ENCODE measurements at regions not wholly inside any gene's neighbourhood (a gene's known extent, or its start where the extent isn't known, plus 50 kb on each side); places are given as distances from the start of the nearest gene placed in this dataset.

DNA sequence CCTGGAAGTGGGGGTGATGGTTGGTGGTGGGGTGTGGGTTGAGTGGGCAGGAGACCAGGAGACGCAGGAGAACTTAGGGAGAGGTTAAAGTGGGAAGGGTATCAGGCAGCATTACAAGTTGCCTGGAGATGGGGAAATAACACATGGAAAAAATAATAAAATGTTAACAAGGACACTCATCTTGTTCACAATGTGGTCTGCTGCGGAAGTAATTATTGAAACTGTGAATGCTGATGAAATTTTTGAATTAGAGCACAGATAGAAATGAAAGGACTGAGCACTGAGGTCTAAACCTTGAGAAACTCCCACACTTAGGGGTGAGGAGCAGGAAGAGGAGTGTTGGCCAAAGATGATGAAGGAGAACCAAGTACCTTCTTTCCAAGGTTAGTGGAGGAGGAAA lies 346.0 kb upstream of the PLET1 start:
- H3K27ac Mint-ChIP-seq, result peak overlapping the region; percentile 54

DNA sequence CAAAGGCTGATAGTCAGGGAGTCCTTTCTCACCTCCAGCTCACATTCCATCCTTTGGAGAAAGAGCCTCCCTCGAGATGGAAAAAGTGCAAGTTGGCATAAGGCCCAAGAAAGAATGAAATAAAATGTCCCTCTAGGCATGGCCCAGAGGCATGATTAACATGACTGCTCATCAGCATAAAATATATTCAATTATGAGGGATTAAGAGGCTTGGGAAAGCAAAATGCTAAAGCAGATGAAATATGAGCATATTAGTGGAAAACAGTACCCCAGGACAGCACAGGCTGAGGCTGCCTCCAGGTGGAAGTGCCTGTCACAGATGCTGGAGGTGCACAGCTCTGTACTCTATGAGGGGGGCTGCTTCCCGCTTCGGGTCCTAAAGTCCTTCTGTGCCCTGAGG lies 347.8 kb upstream of the PLET1 start:
- Mint-ChIP-seq H3K4me1 (peaks cover 88% of the 10 kb centered on the region), H3K27ac (peak overlapping the region; percentile 88), H3K4me3 (no peak overlapping the region)

More for the DNA sequence above, 346.0 kb upstream of the PLET1 start:
- peaks cover 86% of the 10 kb centered on the region for H3K4me1 Mint-ChIP-seq
- DNase-seq (ENCODE audit: low spot score in 2 of 2, unreplicated experiment in 2 of 2), result no peak
- H3K4me3 Mint-ChIP-seq, result no peak overlapping the region
- no peaks in the 10 kb centered on the region for H3K36me3 Mint-ChIP-seq
- no peaks in the 10 kb centered on the region for H3K9me3 Mint-ChIP-seq
- TF ChIP-seq, protein P1, sequence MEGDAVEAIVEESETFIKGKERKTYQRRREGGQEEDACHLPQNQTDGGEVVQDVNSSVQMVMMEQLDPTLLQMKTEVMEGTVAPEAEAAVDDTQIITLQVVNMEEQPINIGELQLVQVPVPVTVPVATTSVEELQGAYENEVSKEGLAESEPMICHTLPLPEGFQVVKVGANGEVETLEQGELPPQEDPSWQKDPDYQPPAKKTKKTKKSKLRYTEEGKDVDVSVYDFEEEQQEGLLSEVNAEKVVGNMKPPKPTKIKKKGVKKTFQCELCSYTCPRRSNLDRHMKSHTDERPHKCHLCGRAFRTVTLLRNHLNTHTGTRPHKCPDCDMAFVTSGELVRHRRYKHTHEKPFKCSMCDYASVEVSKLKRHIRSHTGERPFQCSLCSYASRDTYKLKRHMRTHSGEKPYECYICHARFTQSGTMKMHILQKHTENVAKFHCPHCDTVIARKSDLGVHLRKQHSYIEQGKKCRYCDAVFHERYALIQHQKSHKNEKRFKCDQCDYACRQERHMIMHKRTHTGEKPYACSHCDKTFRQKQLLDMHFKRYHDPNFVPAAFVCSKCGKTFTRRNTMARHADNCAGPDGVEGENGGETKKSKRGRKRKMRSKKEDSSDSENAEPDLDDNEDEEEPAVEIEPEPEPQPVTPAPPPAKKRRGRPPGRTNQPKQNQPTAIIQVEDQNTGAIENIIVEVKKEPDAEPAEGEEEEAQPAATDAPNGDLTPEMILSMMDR (IDR thresholded peaks at IDR 0.05; ENCODE audit: unreplicated experiment), result no peak
- no peaks in the 10 kb centered on the region for H3K27me3 Mint-ChIP-seq (ENCODE audit: low read depth)

DNA sequence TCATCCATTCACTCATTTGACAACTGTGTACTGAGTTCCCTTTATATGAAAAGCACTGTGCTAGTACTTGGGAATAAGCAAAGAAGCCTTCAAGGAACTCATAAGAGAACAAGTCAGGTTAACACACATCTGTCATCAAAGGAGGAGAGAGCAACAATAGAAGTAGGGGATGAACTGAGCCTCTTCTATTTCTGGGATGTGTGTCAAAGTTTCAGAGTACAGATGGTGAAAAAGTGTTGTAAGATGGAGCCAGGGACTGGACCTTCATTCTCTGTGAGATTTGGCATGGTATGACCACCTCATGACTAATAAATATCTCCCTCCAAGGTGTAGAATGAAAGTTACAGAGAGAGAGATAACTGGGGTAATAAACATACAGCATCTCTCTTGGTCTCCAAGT lies 349.8 kb upstream of the PLET1 start:
- no peaks in the 10 kb centered on the region for H3K36me3 Mint-ChIP-seq
- no peaks in the 10 kb centered on the region for H3K27me3 Mint-ChIP-seq (ENCODE audit: low read depth)
- no peak for DNase-seq (ENCODE audit: low spot score in 2 of 2, unreplicated experiment in 2 of 2)
- TF ChIP-seq, protein P1 (IDR thresholded peaks at IDR 0.05; ENCODE audit: unreplicated experiment), result no peak
- H3K4me3 Mint-ChIP-seq, result no peak overlapping the region
- peaks cover 88% of the 10 kb centered on the region for H3K4me1 Mint-ChIP-seq
- H3K9me3 Mint-ChIP-seq, result no peaks in the 10 kb centered on the region
- H3K27ac Mint-ChIP-seq, result no peak overlapping the region

More for the DNA sequence above, 347.8 kb upstream of the PLET1 start:
- H3K36me3 Mint-ChIP-seq, result no peaks in the 10 kb centered on the region
- H3K9me3 Mint-ChIP-seq, result no peaks in the 10 kb centered on the region
- TF ChIP-seq, protein P1 (IDR thresholded peaks at IDR 0.05; ENCODE audit: unreplicated experiment), result no peak
- DNase-seq (ENCODE audit: low spot score in 2 of 2, unreplicated experiment in 2 of 2), result no peak
- H3K27me3 Mint-ChIP-seq (ENCODE audit: low read depth), result no peaks in the 10 kb centered on the region

DNA sequence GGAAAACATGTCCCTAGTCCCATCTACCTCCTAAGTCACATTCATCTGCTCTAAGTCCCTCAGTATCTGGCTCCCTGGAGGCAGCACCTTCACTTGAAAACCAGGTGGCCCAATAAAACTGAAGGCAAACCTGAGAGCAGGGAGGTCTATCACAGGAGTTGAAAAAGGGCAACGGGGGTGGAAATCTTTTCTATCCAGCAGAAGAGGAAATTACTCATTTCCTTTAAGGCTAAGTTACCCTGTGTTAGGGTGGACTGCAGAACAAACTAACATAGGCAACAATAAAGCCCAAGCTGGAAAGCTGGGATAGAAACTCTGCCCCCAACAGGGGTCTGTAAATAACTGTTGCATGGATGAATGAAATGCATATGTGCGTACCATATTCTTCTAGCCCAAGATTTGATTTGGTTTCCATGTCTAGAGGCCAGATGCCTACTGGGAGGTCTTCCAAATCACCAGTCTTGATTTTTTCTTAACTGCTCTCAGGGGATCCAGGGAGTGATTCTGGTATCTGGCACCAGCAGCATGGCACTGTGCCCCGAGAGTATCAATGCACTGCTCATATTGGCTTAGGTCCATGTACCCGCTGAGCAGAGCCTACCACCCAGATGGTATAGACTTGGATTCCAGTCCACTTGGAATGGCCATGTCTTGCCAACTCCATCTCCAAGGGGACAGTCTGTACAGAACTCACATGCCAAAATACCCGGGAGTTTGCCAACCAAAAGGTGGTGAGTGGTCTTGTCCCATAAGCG lies 350.0 kb upstream of the NCAM1 start:
- no peaks in the 10 kb centered on the region for H3K27me3 Mint-ChIP-seq (ENCODE audit: low read depth)
- H3K4me1 Mint-ChIP-seq, result peaks cover 85% of the 10 kb centered on the region
- no peaks in the 10 kb centered on the region for H3K36me3 Mint-ChIP-seq
- no peaks in the 10 kb centered on the region for H3K9me3 Mint-ChIP-seq
- TF ChIP-seq, protein P1 (IDR thresholded peaks at IDR 0.05; ENCODE audit: unreplicated experiment), result no peak
- no peak overlapping the region for H3K27ac Mint-ChIP-seq
- no peak overlapping the region for H3K4me3 Mint-ChIP-seq
- DNase-seq (ENCODE audit: low spot score in 2 of 2, unreplicated experiment in 2 of 2), result no peak

DNA sequence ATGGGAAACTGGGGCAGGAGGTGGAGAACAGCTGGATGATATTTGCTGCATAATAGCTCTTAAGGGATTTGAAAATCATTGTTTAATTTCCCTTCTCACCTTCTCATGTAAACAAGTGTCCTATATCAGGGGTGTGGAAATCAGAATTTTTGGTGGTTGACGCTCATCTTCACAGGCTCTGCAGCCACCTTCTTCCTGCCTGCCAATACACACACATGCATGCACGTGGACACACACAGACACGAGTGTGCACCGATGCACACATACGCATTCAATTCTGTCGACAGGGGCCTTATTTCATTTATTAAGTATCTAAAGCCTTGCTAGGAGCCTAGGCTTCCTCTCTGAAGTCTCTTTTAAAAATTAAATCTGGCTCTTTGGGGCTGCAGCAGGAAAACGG lies 349.4 kb upstream of the NCAM1 start:
- Mint-ChIP-seq H3K4me1 (peaks cover 83% of the 10 kb centered on the region), H3K9me3 (no peaks in the 10 kb centered on the region), H3K36me3 (no peaks in the 10 kb centered on the region), H3K27me3 (ENCODE audit: low read depth) (no peaks in the 10 kb centered on the region), H3K4me3 (no peak overlapping the region), H3K27ac (peak overlapping the region; percentile 75)
- no peak for DNase-seq (ENCODE audit: low spot score in 2 of 2, unreplicated experiment in 2 of 2)
- TF ChIP-seq, protein P1 (IDR thresholded peaks at IDR 0.05; ENCODE audit: unreplicated experiment), result no peak

Data from mesothelial cell of epicardium (in vitro differentiated cells).